GM12873 (cell line): ENCODE measurements at regions not wholly inside any gene's neighbourhood (a gene's known extent, or its start where the extent isn't known, plus 50 kb on each side); places are given as distances from the start of the nearest gene placed in this dataset.

ENCODE experiments used
- TF ChIP-seq, protein P1 (sequence below): IDR thresholded peaks from 2 replicates; pipeline ENCODE4 v1.5.1; 2012; ENCODE audit warnings: low read depth, mild to moderate bottlenecking, moderate library complexity, low read length, control low read depth; ENCODE audit not compliant: insufficient read depth; ENCODE audit errors: missing control alignments

DNA sequence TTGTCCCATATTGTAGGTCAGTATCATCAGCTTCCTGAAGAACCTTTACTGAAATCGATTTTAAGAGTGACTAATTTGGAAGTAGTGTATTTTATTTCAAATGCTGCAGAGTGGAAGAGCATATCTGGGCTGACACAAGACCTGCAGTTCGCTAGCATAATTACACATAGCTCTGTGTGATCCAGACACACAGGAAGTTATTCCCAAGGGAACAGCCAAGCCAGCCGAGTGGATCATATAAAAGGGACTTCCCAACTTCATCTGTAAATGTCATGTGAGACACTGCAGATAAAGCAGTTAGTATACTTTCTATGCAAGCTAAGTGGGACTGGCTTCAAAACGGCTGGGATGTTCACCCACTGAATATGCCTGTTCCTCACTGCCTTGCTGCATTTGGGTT is 760.4 kb downstream of the SLITRK1 start:
- TF ChIP-seq, protein P1, sequence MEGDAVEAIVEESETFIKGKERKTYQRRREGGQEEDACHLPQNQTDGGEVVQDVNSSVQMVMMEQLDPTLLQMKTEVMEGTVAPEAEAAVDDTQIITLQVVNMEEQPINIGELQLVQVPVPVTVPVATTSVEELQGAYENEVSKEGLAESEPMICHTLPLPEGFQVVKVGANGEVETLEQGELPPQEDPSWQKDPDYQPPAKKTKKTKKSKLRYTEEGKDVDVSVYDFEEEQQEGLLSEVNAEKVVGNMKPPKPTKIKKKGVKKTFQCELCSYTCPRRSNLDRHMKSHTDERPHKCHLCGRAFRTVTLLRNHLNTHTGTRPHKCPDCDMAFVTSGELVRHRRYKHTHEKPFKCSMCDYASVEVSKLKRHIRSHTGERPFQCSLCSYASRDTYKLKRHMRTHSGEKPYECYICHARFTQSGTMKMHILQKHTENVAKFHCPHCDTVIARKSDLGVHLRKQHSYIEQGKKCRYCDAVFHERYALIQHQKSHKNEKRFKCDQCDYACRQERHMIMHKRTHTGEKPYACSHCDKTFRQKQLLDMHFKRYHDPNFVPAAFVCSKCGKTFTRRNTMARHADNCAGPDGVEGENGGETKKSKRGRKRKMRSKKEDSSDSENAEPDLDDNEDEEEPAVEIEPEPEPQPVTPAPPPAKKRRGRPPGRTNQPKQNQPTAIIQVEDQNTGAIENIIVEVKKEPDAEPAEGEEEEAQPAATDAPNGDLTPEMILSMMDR = no peak

DNA sequence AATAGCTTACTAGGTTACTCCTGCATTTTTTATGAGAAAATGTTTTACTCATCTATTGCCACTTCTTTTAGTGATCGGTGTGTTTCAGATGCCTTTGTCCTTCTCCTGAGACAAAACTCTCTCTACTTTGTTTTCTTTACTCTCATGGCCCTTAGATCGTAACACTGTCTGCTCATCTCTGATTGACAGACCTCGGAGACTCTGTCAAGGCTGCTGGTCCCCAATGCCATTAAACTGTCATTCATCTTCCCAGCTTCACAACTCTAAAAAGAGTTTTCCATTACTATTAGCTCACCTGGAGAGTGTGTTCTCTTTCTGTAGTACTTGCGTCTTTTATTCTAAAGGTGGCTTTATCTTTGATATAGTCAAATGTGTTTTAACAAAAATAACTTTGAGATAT is 765.2 kb downstream of the SLITRK1 start:
- TF ChIP-seq, protein P1 = no peak

DNA sequence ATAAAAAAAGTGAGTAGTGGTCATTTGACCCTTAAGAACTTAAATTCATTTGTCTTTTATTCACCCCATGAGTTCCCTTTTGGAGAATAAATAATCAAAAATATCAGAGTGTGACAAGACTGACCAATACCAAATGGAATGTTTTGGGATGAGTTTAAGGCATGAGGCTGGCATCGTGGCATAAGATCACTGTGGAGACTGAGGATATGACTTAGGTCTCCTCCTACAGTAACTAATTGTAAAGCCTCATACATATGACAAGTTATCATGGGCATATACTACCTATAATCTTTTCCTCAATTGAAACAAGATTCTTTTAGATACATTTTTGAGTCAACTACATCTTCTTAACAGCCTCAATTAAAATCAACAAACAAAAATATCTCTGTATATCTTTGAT is 782.0 kb downstream of the SLITRK1 start:
- TF ChIP-seq, protein P1 = no peak

DNA sequence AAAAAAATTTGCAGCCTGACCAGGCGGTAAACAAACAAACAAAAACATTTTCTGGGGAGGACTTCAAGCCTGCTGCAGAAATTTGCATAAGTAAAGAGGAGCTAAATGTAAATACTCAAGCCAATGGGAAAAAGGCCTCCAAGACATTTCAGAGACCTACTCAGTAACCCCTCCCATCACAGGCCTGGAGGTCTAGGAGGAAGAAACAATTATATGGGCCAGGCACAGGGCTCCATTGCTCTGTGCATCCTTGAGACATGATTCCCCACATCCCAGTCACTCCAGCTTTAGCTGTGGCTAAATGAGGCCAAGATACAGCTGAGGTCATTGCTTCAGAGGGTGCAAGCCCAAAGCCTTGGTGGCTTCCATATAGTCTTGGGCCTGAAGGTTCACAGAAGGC is 793.4 kb downstream of the SLITRK1 start:
- TF ChIP-seq, protein P1 = no peak

DNA sequence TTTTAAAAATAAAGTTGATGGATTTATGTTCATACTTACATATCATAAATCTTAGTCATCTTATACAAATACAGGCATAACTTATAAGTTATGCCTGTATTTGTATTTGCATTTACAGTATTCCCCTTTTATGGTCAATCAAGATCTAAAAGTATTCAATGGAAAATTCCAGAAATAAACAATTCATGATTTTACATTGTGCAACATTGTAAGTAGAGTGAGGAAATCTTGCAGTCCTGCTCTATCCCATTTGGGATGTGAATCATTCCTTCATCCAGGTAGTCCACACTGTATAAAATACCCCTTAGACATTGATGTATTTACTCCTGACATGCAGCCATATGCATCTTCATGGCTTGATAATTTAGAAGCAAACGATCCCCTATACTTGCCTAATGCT is 795.3 kb downstream of the SLITRK1 start:
- TF ChIP-seq, protein P1 = no peak

DNA sequence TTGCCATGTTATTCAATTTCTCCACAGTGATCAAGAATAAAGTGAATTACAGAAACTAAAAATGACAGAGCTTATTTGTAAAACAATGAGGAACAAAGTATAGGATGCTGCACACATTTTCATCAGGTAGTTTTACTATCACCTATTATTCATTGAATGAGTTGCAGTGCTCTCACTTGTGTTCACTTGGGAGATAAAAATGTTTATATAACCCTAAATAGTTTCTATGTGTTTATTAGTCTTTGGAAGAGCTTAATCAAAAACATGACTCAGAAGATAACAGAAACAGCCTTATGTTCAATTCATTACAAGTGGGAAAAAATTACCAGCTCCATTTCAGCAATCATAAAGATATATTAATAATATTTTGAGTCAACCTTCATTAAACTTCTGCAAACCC is 796.2 kb downstream of the SLITRK1 start:
- TF ChIP-seq, protein P1 = no peak

DNA sequence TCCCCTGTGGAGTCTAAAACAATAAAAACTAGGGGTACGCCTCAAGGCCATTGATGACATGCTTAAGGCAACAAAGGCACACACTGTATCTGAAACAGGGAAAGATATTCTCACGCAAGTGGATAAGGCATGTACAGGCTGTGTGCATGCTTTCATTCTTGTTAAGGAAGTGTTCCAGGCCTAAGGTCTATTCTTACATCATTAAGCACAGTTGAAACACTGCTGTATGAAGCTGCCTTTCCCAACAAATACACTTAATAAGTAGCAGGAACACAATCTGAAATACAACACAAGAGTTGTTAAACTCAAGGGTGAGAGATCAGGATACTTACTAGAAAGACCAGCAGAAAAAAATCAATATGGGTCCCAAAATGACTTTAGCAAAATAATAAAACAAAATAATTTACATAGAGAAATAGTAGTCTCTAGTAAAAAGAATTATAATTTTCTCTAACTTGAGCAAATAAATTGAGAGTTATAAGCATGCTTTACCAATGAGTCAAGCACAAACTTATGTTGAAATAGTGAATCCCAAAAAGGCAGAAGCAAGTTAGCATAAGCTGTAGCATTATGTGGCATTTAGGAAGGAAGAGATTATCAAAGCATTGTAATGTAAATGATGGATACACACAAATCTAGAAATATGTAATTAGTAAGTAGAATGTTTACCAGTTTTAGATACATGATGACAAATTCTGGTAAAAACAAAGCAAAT is 796.9 kb downstream of the SLITRK1 start:
- TF ChIP-seq, protein P1 = no peak
